HepG2 (cell line): ENCODE measurements at regions not wholly inside any gene's neighbourhood (a gene's known extent, or its start where the extent isn't known, plus 50 kb on each side); places are given as distances from the start of the nearest gene placed in this dataset.

Experiments
- ELK4 ChIP-seq: sonication (generic); formaldehyde crosslinking; IDR thresholded peaks from 2 replicates; pipeline ENCODE4 v1.9.0; 2021; ENCODE audit warnings: missing genetic modification reagents, borderline replicate concordance
- EZH2 ChIP-seq: conservative IDR thresholded peaks from 2 replicates; pipeline ENCODE4 v1.6.1; 2012; ENCODE audit warnings: mild to moderate bottlenecking, low read depth, low read length, moderate library complexity
- FOXA1 ChIP-seq, 2 experiments: fragments of 450-650 bp in 1 of 2; sonication (generic) in 1 of 2; formaldehyde crosslinking in 1 of 2; IDR thresholded peaks; 2 replicates each; pipeline versions ENCODE4 v1.4.0 to v1.6.1; 2016 to 2020; ENCODE audit warnings: missing genetic modification reagents in 1 of 2
- HNF4G ChIP-seq, 2 experiments: sonication (generic) in 1 of 2; formaldehyde crosslinking in 1 of 2; IDR thresholded peaks; 2 replicates each; pipeline versions ENCODE4 v1.4.0 to v1.6.1; 2011 to 2020; ENCODE audit warnings: borderline replicate concordance in 2 of 2, low read depth in 2 of 2, mild to moderate bottlenecking in 2 of 2, low read length in 1 of 2, missing genetic modification reagents in 1 of 2, moderate library complexity in 1 of 2
- MED1 ChIP-seq: sonication (generic); formaldehyde crosslinking; IDR thresholded peaks from 2 replicates; pipeline ENCODE4 v1.4.0; 2020; ENCODE audit warnings: missing genetic modification reagents
- PAX8 ChIP-seq: sonication (generic); formaldehyde crosslinking; IDR thresholded peaks from 2 replicates; pipeline ENCODE4 v1.8.0; 2022; ENCODE audit warnings: mild to moderate bottlenecking, missing genetic modification reagents, borderline replicate concordance
- SUZ12 ChIP-seq: fragments of 150-350 bp; IDR thresholded peaks from 2 replicates; pipeline ENCODE4 v1.6.1; 2014; ENCODE audit warnings: low read depth, low read length
- ZNF138 ChIP-seq: sonication (generic); formaldehyde crosslinking; IDR thresholded peaks from 2 replicates; pipeline ENCODE4 v1.5.0; 2020; ENCODE audit warnings: mild to moderate bottlenecking, low read depth, missing genetic modification reagents

GRCh38 chr7:46852795-46853194, 729.1 kb downstream of the TNS3 start:
- no peak for TF ChIP-seq HNF4G (IDR thresholded peaks at IDR 0.05; ENCODE audit: borderline replicate concordance, low read depth, low read length)
- TF ChIP-seq HNF4G (CRISPR knock-in tag; IDR thresholded peaks at IDR 0.05; ENCODE audit: borderline replicate concordance, low read depth), result no peak
- no peak for TF ChIP-seq ELK4 (CRISPR knock-in tag)
- no peak for TF ChIP-seq EZH2
- TF ChIP-seq FOXA1 (IDR thresholded peaks at IDR 0.05), result no peak
- TF ChIP-seq FOXA1 (CRISPR knock-in tag; IDR thresholded peaks at IDR 0.05), result no peak
- no peak for TF ChIP-seq SUZ12
- no peak for TF ChIP-seq ZNF138
- TF ChIP-seq PAX8 (CRISPR knock-in tag), result no peak
- no peak for TF ChIP-seq MED1
